Tibial nerve (tissue), 4 donors: ENCODE measurements at regions not wholly inside any gene's neighbourhood (a gene's known extent, or its start where the extent isn't known, plus 50 kb on each side); places are given as distances from the start of the nearest gene placed in this dataset.
"Not testable (repeated sequence)": the region's sequence is repeated elsewhere in the genome, so short reads cannot be mapped to it uniquely, and the experiment has no call there.

Experiments used
- DNase-seq, 2 donors: peaks; one replicate each; pipeline ENCODE4 v3.0.0-alpha.2; 2019; ENCODE audit warnings: low spot score in 2 of 2
- H3K27ac ChIP-seq, 4 donors: fragments of 200-600 bp; sonication (generic) in 3 of 4; one replicate each; pipeline ENCODE4 v1.5.1; 2017 to 2019; ENCODE audit warnings: mild to moderate bottlenecking in 1 of 4
- H3K27me3 ChIP-seq, 2 donors: fragments of 200-600 bp; sonication (generic) in 1 of 2; one replicate each; pipeline versions ENCODE4 v1.5.1 to v1.6.0; 2017 to 2019
- H3K36me3 ChIP-seq, 3 donors: fragments of 200-600 bp; sonication (generic); one replicate each; pipeline ENCODE4 v1.5.1; 2018 to 2019
- H3K4me1 ChIP-seq, 4 donors: fragments of 200-600 bp; sonication (generic) in 3 of 4; one replicate each; pipeline ENCODE4 v1.5.1; 2017 to 2019
- H3K4me3 ChIP-seq, 4 donors: fragments of 200-600 bp; sonication (generic) in 3 of 4; one replicate each; pipeline ENCODE4 v1.5.1; 2017 to 2019; ENCODE audit warnings: mild to moderate bottlenecking in 1 of 4, moderate library complexity in 1 of 4
- H3K9me3 ChIP-seq, 4 donors: fragments of 200-600 bp; sonication (generic) in 3 of 4; one replicate each; pipeline ENCODE4 v1.5.1; 2017 to 2019
- EP300 ChIP-seq, 2 donors: sonication (generic); formaldehyde crosslinking; IDR thresholded peaks; one replicate each; pipeline ENCODE4 v1.6.1; 2017; ENCODE audit warnings: antibody characterized with exemption in 2 of 2, mild to moderate bottlenecking in 1 of 2
- POLR2A ChIP-seq, 2 donors: fragments of 450-650 bp; IDR thresholded peaks; one replicate each; pipeline ENCODE4 v1.6.1; 2017; ENCODE audit warnings: antibody characterized with exemption in 2 of 2, mild to moderate bottlenecking in 2 of 2, moderate library complexity in 2 of 2
- WGBS, 2 donors: methylation state at CpG; one replicate each; pipeline ENCODE4 v1.1.5; 2018; 5-methylcytosine and 5-hydroxymethylcytosine counted together
- TF ChIP-seq, protein P1 (sequence below), 5 experiments: fragments of 200-600 bp in 3 of 5; fragments of 450-650 bp in 2 of 5; sonication (generic) in 3 of 5; IDR thresholded peaks; one replicate each; pipeline ENCODE4 v1.5.1; 2016 to 2019; ENCODE audit warnings: antibody characterized with exemption in 5 of 5, mild to moderate bottlenecking in 3 of 5, moderate library complexity in 2 of 5

DNA sequence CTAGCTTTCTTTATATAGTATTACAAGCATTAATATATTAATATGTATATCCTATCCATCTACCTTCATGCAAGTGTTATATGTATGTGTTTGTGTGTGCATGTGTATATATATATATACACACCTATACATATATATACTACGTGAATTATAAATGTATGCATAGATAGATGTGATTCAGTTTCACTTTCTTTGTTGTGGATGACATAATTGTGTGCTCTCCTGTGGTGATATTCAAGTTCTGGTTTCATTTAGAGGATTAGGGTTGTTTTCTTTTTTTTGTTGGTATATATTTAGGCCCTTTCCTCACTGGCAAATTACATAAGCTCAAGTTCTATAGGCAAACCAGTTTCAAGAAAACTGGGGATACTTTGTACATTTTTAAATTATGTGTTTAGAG, 225.7 kb upstream of the FANCL start:
- H3K36me3 ChIP-seq: no peaks in the 10 kb centered on the region
- H3K4me1 ChIP-seq: no peaks in the 10 kb centered on the region
- no peak for DNase-seq
- no peaks in the 10 kb centered on the region for H3K27me3 ChIP-seq
- no peak overlapping the region for H3K4me3 ChIP-seq
- WGBS, 2 donors: 86 to 90% methylated on average over 1 of the region's 1 CpG
- H3K9me3 ChIP-seq: no peaks in the 10 kb centered on the region
- H3K27ac ChIP-seq: no peak overlapping the region
- TF ChIP-seq, protein P1, sequence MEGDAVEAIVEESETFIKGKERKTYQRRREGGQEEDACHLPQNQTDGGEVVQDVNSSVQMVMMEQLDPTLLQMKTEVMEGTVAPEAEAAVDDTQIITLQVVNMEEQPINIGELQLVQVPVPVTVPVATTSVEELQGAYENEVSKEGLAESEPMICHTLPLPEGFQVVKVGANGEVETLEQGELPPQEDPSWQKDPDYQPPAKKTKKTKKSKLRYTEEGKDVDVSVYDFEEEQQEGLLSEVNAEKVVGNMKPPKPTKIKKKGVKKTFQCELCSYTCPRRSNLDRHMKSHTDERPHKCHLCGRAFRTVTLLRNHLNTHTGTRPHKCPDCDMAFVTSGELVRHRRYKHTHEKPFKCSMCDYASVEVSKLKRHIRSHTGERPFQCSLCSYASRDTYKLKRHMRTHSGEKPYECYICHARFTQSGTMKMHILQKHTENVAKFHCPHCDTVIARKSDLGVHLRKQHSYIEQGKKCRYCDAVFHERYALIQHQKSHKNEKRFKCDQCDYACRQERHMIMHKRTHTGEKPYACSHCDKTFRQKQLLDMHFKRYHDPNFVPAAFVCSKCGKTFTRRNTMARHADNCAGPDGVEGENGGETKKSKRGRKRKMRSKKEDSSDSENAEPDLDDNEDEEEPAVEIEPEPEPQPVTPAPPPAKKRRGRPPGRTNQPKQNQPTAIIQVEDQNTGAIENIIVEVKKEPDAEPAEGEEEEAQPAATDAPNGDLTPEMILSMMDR (IDR thresholded peaks at IDR 0.05): no peak
- TF ChIP-seq POLR2A (IDR thresholded peaks at IDR 0.05) (no peak), EP300 (IDR thresholded peaks at IDR 0.05) (no peak)

DNA sequence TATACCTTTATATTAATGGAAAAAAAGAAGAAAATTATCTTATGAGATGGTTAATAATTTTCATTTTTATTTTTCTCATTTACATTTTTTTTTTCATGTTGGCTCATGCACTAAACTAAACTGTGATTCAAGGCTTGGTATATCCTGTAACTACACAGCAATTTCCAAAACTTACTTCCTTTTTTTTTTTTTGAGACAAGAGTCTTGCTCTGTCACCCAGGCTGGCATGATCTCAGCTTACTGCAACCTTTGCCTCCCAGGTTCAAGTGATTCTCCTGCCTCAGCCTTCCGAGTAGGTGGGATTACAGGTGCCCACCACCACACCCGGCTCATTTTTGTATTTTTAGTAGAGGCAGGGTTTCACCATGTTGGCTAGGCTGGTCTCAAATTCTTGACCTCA, 224.9 kb upstream of the FANCL start:
- H3K4me3 ChIP-seq, H3K36me3 ChIP-seq: not testable (repeated sequence)
- 79 to 81% methylated on average over 2 of the region's 2 CpGs for WGBS, 2 donors

DNA sequence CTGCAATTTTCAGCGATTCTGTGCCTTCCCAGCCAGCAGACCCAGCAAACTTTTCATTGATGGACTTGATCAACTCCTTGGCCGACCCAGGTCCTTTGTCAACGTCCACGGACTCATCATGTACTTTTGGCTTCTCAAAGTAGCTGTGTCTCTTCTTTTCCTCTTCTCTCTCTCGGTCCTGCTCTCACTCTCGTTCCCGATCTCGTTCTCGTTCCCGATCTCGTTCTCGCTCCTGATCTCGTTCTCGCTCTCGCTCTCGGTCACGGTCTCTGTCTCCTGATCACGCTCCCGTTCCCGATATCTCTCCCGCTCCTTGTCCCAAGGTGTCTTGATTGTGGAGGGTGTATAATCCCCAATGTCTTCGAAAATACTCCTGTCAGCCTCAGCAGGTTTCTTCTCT, 219.5 kb upstream of the FANCL start:
- Histone ChIP-seq H3K9me3 (no peaks in the 10 kb centered on the region), H3K36me3 (no peaks in the 10 kb centered on the region), H3K27ac (no peak overlapping the region), H3K4me3 (no peak overlapping the region), H3K4me1 (no peaks in the 10 kb centered on the region), H3K27me3 (no peaks in the 10 kb centered on the region)
- no peak for TF ChIP-seq POLR2A (IDR thresholded peaks at IDR 0.05)
- TF ChIP-seq, protein P1 (IDR thresholded peaks at IDR 0.05): no peak
- no peak for TF ChIP-seq EP300 (IDR thresholded peaks at IDR 0.05)
- 96 to 98% methylated on average over 22 of the region's 22 CpGs for WGBS, 2 donors
- DNase-seq: no peak

More for the DNA sequence above, 224.9 kb upstream of the FANCL start:
- not testable (repeated sequence) for H3K9me3 ChIP-seq, H3K27ac ChIP-seq, DNase-seq, H3K27me3 ChIP-seq, H3K4me1 ChIP-seq

DNA sequence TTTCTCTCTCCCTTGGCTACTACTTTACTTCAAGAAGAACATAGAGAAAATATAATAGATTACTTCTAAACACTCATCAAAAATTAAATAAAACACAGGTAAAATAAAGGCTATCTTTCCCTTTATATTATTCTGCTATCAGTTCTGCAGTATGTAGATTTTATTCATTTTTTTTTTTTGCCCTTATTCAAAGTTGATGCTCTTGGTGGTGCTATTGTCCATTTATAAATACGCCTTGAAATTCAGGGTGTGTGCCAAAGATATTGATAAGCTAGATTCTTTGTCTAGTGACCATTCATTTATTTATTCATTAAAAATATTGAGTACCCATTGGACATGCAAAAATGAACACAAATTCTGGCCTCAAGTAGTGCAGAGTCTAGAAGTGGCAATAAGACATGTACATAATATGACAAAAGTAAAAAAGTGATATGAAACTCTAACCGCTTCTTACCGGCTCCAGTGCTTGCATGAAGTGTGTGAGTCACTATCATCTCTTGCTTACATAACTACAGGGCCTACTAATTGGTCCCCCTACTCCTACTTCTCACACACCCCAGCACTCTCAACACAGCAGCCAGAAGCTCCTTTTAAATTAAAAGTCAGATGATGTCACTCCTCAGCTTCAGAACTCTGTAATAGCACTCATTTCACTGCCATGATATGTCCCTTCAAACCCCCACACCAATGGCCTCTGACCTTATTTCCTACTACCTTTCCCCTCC, 208.3 kb upstream of the FANCL start:
- no peaks in the 10 kb centered on the region for H3K36me3 ChIP-seq
- no peak overlapping the region for H3K27ac ChIP-seq
- H3K4me3 ChIP-seq: no peak overlapping the region
- DNase-seq: no peak
- H3K9me3 ChIP-seq: no peaks in the 10 kb centered on the region
- no peaks in the 10 kb centered on the region for H3K27me3 ChIP-seq
- WGBS, 2 donors: 69 to 70% methylated on average over 3 of the region's 3 CpGs
- TF ChIP-seq POLR2A (IDR thresholded peaks at IDR 0.05) (no peak), EP300 (IDR thresholded peaks at IDR 0.05) (no peak)
- TF ChIP-seq, protein P1 (IDR thresholded peaks at IDR 0.05): no peak
- no peaks in the 10 kb centered on the region for H3K4me1 ChIP-seq

DNA sequence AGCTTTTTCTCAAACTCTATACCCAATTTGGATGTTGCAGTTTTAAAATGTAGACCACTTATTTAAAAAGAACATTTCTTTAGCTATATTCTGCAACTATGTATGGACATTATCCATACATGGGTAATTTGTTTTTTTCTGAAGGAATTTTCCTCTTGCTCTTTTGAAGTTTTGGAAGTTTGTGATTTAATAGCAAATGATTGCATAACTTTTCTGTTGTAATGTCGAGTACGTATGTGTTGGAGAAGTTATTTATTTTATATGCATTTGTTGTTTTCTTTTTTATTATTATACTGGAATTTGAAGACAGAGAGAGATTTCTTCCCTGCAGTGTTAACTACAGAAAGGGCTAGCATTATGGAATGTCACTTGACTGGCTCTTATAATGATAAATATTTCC, 207.7 kb upstream of the FANCL start:
- TF ChIP-seq EP300 (IDR thresholded peaks at IDR 0.05): no peak
- TF ChIP-seq, protein P1 (IDR thresholded peaks at IDR 0.05): no peak
- no peak for TF ChIP-seq POLR2A (IDR thresholded peaks at IDR 0.05)
- no peaks in the 10 kb centered on the region for H3K9me3 ChIP-seq
- 75 to 81% methylated on average over 2 of the region's 2 CpGs for WGBS, 2 donors

More for the DNA sequence above, 207.7 kb upstream of the FANCL start:
- Histone ChIP-seq H3K27me3 (no peaks in the 10 kb centered on the region), H3K27ac (no peak overlapping the region), H3K4me1 (no peaks in the 10 kb centered on the region), H3K36me3 (no peaks in the 10 kb centered on the region), H3K4me3 (no peak overlapping the region)
- DNase-seq: no peak
